Endothelial cell of umbilical vein (primary cell): ENCODE measurements at regions not wholly inside any gene's neighbourhood (a gene's known extent, or its start where the extent isn't known, plus 50 kb on each side); places are given as distances from the start of the nearest gene placed in this dataset.

Experiments used
- BruUV-seq: library from RNA; stranded (reverse); fragments of 400-500 nt; replicated peaks from 2 replicates; lab custom pipeline; 2021; lab: Mats Ljungman, UMichigan
- CTCF ChIA-PET: fragments of 300-600, 350-600 bp; sonication (Branson Sonifier 250); formaldehyde crosslinking; loops from one replicate; lab custom pipeline; 2021; ENCODE audit warnings: antibody characterized with exemption, inconsistent platforms; lab: Charles Lee
- POLR2A ChIA-PET: fragments of 300-600, 350-600 bp; sonication (Branson Sonifier 250); formaldehyde crosslinking; loops from one replicate; lab custom pipeline; 2021; ENCODE audit warnings: antibody characterized with exemption, inconsistent platforms; lab: Charles Lee
- DNase-seq: peaks from one replicate; pipeline ENCODE4 v3.0.0-alpha.2; 2011; ENCODE audit warnings: low read depth, low spot score
- FAIRE-seq: peaks from 2 replicates; lab custom pipeline; 2011; peaks lifted over from hg19 to GRCh38; lab: Jason Lieb, UNC
- H2AFZ ChIP-seq: 2 replicates; pipeline ENCODE4 v1.6.0; 2012; ENCODE audit warnings: low read depth, low read length, control low read depth, inconsistent platforms
- H3K27ac ChIP-seq: 2 replicates; pipeline ENCODE4 v1.5.1; 2011; ENCODE audit warnings: low read depth, mild to moderate bottlenecking, control low read depth, low read length, moderate library complexity; ENCODE audit not compliant: insufficient read depth
- H3K27me3 ChIP-seq, 2 experiments: 2 replicates each; pipeline versions ENCODE4 v1.6.0 to v1.6.1; 2011; ENCODE audit warnings: low read length in 2 of 2, mixed read lengths in 1 of 2; ENCODE audit not compliant: control insufficient read depth in 2 of 2, insufficient read depth in 2 of 2
- H3K36me3 ChIP-seq, 2 experiments: 2 replicates in 1 of 2; 3 replicates in 1 of 2; pipeline ENCODE4 v1.5.1; 2011; ENCODE audit warnings: low read length in 2 of 2, mild to moderate bottlenecking in 1 of 2, moderate library complexity in 1 of 2; ENCODE audit not compliant: control insufficient read depth in 2 of 2, insufficient read depth in 2 of 2; ENCODE audit errors: extremely low read depth in 1 of 2
- H3K4me1 ChIP-seq: 3 replicates; pipeline ENCODE4 v1.5.1; 2011; ENCODE audit warnings: mild to moderate bottlenecking, low read length; ENCODE audit not compliant: control insufficient read depth, insufficient read depth; ENCODE audit errors: extremely low read depth
- H3K4me2 ChIP-seq: 2 replicates; pipeline ENCODE4 v1.6.1; 2011; ENCODE audit warnings: low read length, control low read depth, mixed read lengths; ENCODE audit not compliant: insufficient read depth
- H3K4me3 ChIP-seq, 3 experiments: fragments of 200-600 bp in 1 of 3; sonication (generic), shearing (Covaris generic) in 1 of 3; replicated peaks in 1 of 3; 2 replicates each; pipeline ENCODE4 v1.5.1; 2011 to 2016; ENCODE audit warnings: control low read depth in 3 of 3, low read length in 3 of 3, mild to moderate bottlenecking in 2 of 3, inconsistent platforms in 1 of 3, low read depth in 1 of 3, moderate library complexity in 1 of 3; ENCODE audit not compliant: insufficient read depth in 1 of 3
- H3K79me2 ChIP-seq: 2 replicates; pipeline ENCODE4 v1.6.0; 2012; ENCODE audit warnings: low read length, inconsistent platforms; ENCODE audit not compliant: control insufficient read depth, insufficient read depth
- H3K9ac ChIP-seq: replicated peaks from 2 replicates; pipeline ENCODE3; 2011; ENCODE audit warnings: low read length, control low read depth; ENCODE audit not compliant: insufficient read depth; ENCODE audit errors: extremely low read depth
- H3K9me1 ChIP-seq: replicated peaks from 3 replicates; pipeline ENCODE4 v1.6.0; 2011; ENCODE audit warnings: mild to moderate bottlenecking, low read length; ENCODE audit not compliant: control insufficient read depth, insufficient read depth; ENCODE audit errors: extremely low read depth
- H3K9me3 ChIP-seq: replicated peaks from 2 replicates; pipeline ENCODE4 v1.5.1; 2012; ENCODE audit warnings: low read length, inconsistent platforms; ENCODE audit not compliant: control insufficient read depth, insufficient read depth
- H4K20me1 ChIP-seq: replicated peaks from 2 replicates; pipeline ENCODE3; 2011; ENCODE audit warnings: mild to moderate bottlenecking, low read length; ENCODE audit not compliant: control insufficient read depth, insufficient read depth; ENCODE audit errors: extremely low read depth
- EZH2 ChIP-seq: IDR thresholded peaks from 2 replicates; pipeline ENCODE4 v1.6.1; 2012; ENCODE audit warnings: borderline replicate concordance, low read depth, mild to moderate bottlenecking, moderate library complexity, low read length, inconsistent platforms; ENCODE audit not compliant: severe bottlenecking
- GATA2 ChIP-seq: IDR thresholded peaks from 2 replicates; pipeline ENCODE4 v1.7.0; 2011; ENCODE audit warnings: low read depth, mild to moderate bottlenecking, moderate library complexity, mixed read lengths, low read length; ENCODE audit not compliant: insufficient read length, insufficient read depth
- JUN ChIP-seq: IDR thresholded peaks from 2 replicates; pipeline ENCODE4 v1.6.1; 2011; ENCODE audit warnings: borderline replicate concordance, low read depth; ENCODE audit not compliant: insufficient read length, insufficient read depth
- MYC ChIP-seq: IDR thresholded peaks from one replicate; pipeline ENCODE4 v1.6.1; 2011; ENCODE audit warnings: mild to moderate bottlenecking, low read depth, low read length
- POLR2A ChIP-seq: IDR thresholded peaks from 2 replicates; pipeline ENCODE4 v1.6.1; 2012; ENCODE audit warnings: low read depth, mild to moderate bottlenecking, control low read depth, low read length
- POLR2AphosphoS5 ChIP-seq: IDR thresholded peaks from 2 replicates; pipeline ENCODE4 v1.6.1; 2012; ENCODE audit warnings: low read depth, mild to moderate bottlenecking, control low read depth, low read length, moderate library complexity; ENCODE audit not compliant: insufficient read depth
- dilution Hi-C: fragments of 300-500 bp; cut with MboI; formaldehyde crosslinking; loops from one replicate; pipeline ENCODE4 v1.15.0; 2019; ENCODE audit warnings: low sequenced_read_pairs; ENCODE audit not compliant: extremely low pct_ligation_motif_present
- intact Hi-C: fragments of 100-400 bp; cut with micrococcal nuclease; formaldehyde crosslinking; loops from one replicate; pipeline ENCODE4 v1.10.0; 2022
- TF ChIP-seq, protein P1 (sequence below): IDR thresholded peaks from 2 replicates; pipeline ENCODE4 v1.6.1; 2011; ENCODE audit not compliant: insufficient read depth, insufficient read length
- TF ChIP-seq, protein P2 (sequence below), 2 donors: IDR thresholded peaks; 1 replicate in 1 of 2; 2 replicates in 1 of 2; pipeline ENCODE4 v1.5.1; 2011; ENCODE audit warnings: low read length in 2 of 2, mild to moderate bottlenecking in 2 of 2, moderate library complexity in 2 of 2, control low read depth in 1 of 2, inconsistent platforms in 1 of 2, low read depth in 1 of 2; ENCODE audit not compliant: insufficient read depth in 1 of 2; ENCODE audit errors: extremely low read depth in 1 of 2

DNA sequence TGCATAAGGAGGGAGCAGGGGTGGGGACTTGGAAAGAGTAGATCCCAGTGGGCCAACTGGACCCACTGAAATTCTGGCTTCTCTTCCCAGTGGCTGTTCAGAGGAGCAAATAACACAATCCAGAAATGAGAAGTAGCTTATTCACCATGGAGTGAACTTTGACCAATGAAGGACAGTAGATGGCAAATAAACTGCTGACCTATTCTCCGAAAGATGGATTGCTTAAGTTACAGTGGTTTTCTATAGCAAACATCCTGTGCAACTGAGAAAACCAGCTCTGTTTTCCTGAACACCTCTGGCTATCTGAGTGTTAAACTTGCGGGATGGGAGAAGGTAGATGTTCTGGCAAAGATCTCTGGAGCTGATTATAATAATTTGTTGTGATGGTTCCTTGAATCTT lies 325.1 kb downstream of the SPATA31D1 start:
- no peak overlapping the region for H3K4me2 ChIP-seq
- intact Hi-C loops = no loop called here

More for the DNA sequence above, 325.1 kb downstream of the SPATA31D1 start:
- dilution Hi-C loops = no loop called here
- H3K9ac ChIP-seq = no peak overlapping the region
- H2AFZ ChIP-seq = no peak overlapping the region
- H3K27ac ChIP-seq = no peak overlapping the region
- no peaks in the 10 kb centered on the region for H3K36me3 ChIP-seq
- FAIRE-seq = no peak
- H3K79me2 ChIP-seq = no peaks in the 10 kb centered on the region
- no peaks in the 10 kb centered on the region for H3K27me3 ChIP-seq
- TF ChIP-seq JUN (no peak), EZH2 (no peak), POLR2A (no peak), GATA2 (no peak), POLR2AphosphoS5 (no peak), MYC (no peak)
- TF ChIP-seq, protein P1, sequence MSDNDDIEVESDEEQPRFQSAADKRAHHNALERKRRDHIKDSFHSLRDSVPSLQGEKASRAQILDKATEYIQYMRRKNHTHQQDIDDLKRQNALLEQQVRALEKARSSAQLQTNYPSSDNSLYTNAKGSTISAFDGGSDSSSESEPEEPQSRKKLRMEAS = no peak
- TF ChIP-seq, protein P2, sequence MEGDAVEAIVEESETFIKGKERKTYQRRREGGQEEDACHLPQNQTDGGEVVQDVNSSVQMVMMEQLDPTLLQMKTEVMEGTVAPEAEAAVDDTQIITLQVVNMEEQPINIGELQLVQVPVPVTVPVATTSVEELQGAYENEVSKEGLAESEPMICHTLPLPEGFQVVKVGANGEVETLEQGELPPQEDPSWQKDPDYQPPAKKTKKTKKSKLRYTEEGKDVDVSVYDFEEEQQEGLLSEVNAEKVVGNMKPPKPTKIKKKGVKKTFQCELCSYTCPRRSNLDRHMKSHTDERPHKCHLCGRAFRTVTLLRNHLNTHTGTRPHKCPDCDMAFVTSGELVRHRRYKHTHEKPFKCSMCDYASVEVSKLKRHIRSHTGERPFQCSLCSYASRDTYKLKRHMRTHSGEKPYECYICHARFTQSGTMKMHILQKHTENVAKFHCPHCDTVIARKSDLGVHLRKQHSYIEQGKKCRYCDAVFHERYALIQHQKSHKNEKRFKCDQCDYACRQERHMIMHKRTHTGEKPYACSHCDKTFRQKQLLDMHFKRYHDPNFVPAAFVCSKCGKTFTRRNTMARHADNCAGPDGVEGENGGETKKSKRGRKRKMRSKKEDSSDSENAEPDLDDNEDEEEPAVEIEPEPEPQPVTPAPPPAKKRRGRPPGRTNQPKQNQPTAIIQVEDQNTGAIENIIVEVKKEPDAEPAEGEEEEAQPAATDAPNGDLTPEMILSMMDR (IDR thresholded peaks at IDR 0.05; ENCODE audit: extremely low read depth in 1 of 2, insufficient read depth in 1 of 2, low read depth in 1 of 2, low read length in 2 of 2) = no peak
- H3K4me1 ChIP-seq = no peaks in the 10 kb centered on the region
- no peak overlapping the region for H3K4me3 ChIP-seq
- H3K9me1 ChIP-seq = no peaks in the 10 kb centered on the region
- POLR2A ChIA-PET = no interaction called here
- no TSS peak for BruUV-seq
- H3K9me3 ChIP-seq = no peaks in the 10 kb centered on the region
- no peak for DNase-seq
- CTCF ChIA-PET = no interaction called here
- H4K20me1 ChIP-seq = no peaks in the 10 kb centered on the region
